ENCODE measurements at regions not wholly inside any gene's neighbourhood (a gene's known extent, or its start where the extent isn't known, plus 50 kb on each side); places are given as distances from the start of the nearest gene placed in this dataset.
"Not testable (repeated sequence)": the region's sequence is repeated elsewhere in the genome, so short reads cannot be mapped to it uniquely, and the experiment has no call there.

GRCh38 chr5:83850412-83850811 lies 129.8 kb upstream of the HAPLN1 start:
- TF ChIP-seq, protein P1, sequence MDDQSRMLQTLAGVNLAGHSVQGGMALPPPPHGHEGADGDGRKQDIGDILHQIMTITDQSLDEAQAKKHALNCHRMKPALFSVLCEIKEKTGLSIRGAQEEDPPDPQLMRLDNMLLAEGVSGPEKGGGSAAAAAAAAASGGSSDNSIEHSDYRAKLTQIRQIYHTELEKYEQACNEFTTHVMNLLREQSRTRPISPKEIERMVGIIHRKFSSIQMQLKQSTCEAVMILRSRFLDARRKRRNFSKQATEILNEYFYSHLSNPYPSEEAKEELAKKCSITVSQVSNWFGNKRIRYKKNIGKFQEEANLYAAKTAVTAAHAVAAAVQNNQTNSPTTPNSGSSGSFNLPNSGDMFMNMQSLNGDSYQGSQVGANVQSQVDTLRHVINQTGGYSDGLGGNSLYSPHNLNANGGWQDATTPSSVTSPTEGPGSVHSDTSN (IDR thresholded peaks at IDR 0.05): not testable (repeated sequence)
- TF ChIP-seq, protein P2, sequence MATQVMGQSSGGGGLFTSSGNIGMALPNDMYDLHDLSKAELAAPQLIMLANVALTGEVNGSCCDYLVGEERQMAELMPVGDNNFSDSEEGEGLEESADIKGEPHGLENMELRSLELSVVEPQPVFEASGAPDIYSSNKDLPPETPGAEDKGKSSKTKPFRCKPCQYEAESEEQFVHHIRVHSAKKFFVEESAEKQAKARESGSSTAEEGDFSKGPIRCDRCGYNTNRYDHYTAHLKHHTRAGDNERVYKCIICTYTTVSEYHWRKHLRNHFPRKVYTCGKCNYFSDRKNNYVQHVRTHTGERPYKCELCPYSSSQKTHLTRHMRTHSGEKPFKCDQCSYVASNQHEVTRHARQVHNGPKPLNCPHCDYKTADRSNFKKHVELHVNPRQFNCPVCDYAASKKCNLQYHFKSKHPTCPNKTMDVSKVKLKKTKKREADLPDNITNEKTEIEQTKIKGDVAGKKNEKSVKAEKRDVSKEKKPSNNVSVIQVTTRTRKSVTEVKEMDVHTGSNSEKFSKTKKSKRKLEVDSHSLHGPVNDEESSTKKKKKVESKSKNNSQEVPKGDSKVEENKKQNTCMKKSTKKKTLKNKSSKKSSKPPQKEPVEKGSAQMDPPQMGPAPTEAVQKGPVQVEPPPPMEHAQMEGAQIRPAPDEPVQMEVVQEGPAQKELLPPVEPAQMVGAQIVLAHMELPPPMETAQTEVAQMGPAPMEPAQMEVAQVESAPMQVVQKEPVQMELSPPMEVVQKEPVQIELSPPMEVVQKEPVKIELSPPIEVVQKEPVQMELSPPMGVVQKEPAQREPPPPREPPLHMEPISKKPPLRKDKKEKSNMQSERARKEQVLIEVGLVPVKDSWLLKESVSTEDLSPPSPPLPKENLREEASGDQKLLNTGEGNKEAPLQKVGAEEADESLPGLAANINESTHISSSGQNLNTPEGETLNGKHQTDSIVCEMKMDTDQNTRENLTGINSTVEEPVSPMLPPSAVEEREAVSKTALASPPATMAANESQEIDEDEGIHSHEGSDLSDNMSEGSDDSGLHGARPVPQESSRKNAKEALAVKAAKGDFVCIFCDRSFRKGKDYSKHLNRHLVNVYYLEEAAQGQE (IDR thresholded peaks at IDR 0.05; ENCODE audit: low read depth, low read length): not testable (repeated sequence)
- not testable (repeated sequence) for TF ChIP-seq RCOR1 (IDR thresholded peaks at IDR 0.05; ENCODE audit: low read length); EZH2phosphoT487 (IDR thresholded peaks at IDR 0.05; ENCODE audit: borderline replicate concordance, low read depth); CTCF (IDR thresholded peaks at IDR 0.05); RAD21 (IDR thresholded peaks at IDR 0.05; ENCODE audit: low read length); TCF12 (IDR thresholded peaks at IDR 0.05); NFIC (IDR thresholded peaks at IDR 0.05; ENCODE audit: borderline replicate concordance); RXRA (IDR thresholded peaks at IDR 0.05; ENCODE audit: borderline replicate concordance, low read depth); GABPA (IDR thresholded peaks at IDR 0.05; ENCODE audit: low read depth); SIN3A (IDR thresholded peaks at IDR 0.05; ENCODE audit: borderline replicate concordance, low read depth, low read length); RFX5 (IDR thresholded peaks at IDR 0.05; ENCODE audit: low read length); EP300 (IDR thresholded peaks at IDR 0.05; ENCODE audit: borderline replicate concordance in 1 of 2, low read depth in 1 of 2, low read length in 1 of 2)
- TF ChIP-seq, protein P3, sequence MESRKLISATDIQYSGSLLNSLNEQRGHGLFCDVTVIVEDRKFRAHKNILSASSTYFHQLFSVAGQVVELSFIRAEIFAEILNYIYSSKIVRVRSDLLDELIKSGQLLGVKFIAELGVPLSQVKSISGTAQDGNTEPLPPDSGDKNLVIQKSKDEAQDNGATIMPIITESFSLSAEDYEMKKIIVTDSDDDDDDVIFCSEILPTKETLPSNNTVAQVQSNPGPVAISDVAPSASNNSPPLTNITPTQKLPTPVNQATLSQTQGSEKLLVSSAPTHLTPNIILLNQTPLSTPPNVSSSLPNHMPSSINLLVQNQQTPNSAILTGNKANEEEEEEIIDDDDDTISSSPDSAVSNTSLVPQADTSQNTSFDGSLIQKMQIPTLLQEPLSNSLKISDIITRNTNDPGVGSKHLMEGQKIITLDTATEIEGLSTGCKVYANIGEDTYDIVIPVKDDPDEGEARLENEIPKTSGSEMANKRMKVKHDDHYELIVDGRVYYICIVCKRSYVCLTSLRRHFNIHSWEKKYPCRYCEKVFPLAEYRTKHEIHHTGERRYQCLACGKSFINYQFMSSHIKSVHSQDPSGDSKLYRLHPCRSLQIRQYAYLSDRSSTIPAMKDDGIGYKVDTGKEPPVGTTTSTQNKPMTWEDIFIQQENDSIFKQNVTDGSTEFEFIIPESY (IDR thresholded peaks at IDR 0.05; ENCODE audit: borderline replicate concordance, low read depth): not testable (repeated sequence)

All from SK-N-SH (cell line).